CD4-positive, alpha-beta T cell treated with Interleukin-6 at 100 ng/mL for 8 hours (primary cell): ENCODE measurements at regions not wholly inside any gene's neighbourhood (a gene's known extent, or its start where the extent isn't known, plus 50 kb on each side); places are given as distances from the start of the nearest gene placed in this dataset.

Experiments
- DNase-seq: peaks from one replicate; pipeline ENCODE4 v3.0.0-alpha.2; 2020; ENCODE audit warnings: mixed read lengths, low spot score

DNA sequence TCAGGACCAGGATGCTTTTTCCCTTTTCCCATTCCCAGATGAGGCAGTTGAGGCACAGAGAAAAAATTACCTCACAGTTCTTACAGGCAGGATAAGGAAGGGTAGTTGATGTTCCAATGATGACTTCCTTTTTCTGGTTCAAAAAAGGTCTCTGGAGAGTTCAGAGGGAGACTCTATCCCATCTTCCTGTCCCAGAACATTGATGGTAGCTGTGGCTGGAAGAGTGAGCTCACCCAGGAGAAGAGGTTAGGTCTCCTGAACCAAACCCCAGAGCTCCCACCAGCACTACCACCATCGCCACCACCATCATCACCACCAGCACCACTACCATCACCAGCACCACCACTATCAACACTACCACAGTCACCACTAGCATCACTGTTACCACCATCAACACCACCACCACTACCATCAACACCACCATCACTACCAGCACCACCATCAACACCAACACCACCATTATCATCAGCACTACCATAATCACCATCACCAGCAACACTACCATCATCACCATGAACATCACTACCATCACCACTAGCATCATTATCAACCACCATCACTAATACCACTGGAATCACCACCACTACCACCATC lies 105.5 kb upstream of the RUNX3 start:
- no peak for DNase-seq

DNA sequence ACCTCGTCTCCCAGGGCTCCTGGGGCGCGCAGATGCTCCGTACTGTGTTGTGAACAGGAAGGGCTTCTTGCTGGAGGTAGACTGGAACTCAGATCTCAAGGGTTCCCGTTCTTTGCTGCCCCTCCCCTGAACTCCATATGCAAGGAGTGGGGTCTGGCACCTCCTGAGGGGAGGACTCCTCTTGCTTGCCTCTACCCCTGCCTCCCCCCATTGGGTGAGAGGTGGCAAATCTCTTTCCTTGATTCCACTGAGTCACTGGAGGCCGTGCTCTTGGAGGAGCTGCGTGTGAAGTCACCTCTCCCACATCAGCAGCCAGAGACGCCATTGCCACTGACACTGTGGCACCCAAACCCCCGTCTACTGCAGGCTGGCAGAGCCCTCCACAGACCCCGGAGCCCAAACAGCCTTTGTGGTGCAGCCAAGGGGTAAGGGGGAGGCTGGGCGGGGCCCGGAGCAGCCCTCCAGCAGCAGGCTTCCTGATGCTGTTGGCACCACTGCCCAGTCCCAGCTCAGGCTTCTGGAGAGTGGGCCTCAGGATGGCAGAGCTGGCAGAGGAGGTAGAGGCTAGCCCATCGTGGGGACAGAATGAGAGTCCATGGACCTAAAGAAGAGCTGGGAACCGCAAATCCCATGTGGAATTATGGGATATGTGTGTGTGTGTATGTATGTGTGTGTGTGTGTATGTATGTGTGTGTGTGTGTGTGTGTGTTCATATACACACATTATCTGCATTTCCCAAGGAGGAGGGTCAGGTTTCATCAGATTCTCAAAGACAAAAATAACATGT lies 104.9 kb upstream of the RUNX3 start:
- DNase-seq, result no peak

DNA sequence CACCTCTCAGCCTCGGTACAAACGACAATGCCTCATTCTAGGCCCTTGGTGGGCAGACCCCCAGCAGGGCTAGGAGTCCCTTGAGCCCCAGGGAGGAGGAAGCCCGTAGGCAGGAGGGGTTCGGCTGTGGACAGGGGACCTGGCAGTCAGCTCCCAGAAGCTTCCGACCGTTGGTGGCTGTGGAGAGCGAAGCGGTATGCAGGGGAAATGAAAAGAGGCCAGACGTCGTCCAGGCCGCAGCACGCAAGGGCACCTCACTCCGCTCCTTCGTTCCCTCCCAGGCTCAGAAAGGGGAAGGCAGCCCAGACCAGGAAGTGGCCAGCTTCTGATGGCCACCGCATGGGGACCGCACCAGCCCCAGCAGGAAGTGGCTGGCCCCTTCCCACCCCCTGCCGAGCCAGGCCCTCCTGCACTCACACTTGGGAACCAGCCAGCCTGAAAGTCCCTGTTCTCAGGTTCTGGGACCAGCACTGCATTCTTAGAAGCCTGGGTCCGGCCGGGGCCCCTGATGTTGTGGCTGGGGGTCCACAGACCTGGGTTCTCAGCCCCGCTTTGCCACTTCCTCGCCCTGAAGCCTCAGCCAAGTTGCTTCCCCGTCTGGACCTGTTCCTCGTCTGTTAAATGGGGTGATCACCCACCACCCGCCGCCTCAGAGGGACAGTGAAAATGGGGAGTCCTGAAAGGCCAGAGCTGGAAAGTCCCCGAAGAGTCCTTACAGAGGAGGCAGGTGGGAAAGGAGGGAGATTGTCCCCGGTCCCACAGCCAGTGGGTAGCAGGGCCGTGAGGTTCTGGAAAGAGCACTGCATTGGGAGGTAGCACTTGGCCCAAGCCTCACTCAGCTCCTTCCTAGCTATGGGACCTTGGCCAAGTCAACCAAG lies 104.0 kb upstream of the RUNX3 start:
- DNase-seq, result peak; percentile 18

DNA sequence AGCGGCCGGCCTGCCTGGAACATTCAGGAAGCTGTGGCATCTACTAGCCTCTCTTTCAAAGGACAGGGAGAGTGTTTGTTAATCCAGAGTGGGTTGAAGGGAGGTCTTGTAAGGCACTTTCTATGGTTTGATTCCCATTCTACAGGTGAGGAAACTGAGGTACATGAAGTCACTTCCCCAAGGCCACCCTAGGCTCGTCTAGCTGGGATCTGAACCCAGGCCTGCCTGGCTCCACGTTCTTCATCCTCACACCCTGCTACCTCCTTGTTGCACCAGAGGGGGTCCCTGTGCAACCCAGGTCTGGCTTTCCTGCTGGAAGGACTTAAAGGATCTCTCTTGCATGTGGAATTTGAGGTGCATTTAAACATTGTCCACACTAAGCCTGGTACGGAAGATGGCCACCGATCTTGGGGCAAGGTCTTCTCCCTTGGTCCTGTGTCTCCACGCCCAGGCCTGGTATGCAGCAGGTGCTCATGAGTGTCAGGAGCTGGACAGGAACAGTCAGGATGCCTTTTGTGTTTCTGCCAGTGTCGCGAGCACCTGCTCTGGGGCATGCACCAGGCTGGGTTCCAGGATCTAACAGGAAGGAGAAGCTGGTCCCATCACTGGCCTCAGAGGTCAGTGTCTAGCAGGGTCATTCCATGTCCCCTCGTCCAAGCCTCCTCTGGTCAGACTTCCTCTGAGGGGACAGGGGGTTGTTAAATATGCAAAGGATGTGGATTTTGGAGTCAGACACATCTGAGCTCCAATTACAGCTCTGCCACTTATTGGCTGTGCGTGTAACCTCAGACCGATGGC lies 103.2 kb upstream of the RUNX3 start:
- no peak for DNase-seq

DNA sequence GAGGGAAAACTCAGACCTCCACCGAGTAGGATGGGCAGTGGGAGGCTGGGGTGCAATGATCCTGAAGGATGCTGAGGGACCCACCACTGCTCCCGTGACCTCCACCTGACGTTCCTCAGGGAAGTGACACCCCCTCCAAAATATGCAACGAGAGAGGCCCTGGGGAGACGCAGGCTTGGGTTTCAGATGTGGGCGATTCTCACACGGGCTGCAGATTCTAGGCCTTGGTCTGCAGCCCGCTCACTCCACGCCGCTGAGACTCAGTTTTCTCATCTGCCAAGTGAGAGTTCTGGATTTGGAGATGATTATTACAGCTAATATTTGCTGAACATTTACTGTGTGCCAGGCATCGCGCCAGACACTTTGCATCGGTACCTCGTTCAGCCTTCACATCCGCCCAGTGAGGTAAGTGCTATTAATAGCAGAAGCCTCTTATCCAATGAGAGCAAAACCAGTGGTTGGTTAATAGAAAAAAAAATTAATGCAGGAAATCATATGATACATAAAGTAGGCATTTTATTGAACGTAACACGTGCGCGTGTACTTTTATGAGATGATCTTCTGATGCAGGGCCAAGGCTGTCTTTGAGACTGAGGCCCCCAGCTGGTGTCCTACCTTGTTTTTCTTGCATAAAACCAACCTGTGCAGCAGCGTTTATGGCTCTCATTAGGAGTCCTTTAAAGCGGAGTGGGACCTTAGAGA lies 102.0 kb upstream of the RUNX3 start:
- DNase-seq, result peak; percentile 72

DNA sequence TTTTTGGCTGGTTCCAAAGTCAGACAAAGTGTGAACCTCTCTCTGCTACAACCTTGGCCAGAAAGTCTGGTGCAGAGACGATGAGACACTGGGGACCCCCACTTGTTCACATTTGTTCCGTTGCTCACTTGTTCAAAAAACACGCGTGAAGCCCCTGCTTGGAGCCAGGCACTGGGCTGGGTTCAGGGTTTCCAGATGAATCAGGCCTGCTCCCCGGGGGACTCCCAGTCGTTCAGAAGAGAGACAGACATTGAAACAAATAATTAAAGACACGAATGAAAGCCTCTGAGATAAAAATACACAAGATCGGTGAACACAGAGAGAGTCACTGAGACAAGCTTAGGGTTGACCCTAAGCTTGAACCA lies 101.5 kb upstream of the RUNX3 start:
- no peak for DNase-seq

DNA sequence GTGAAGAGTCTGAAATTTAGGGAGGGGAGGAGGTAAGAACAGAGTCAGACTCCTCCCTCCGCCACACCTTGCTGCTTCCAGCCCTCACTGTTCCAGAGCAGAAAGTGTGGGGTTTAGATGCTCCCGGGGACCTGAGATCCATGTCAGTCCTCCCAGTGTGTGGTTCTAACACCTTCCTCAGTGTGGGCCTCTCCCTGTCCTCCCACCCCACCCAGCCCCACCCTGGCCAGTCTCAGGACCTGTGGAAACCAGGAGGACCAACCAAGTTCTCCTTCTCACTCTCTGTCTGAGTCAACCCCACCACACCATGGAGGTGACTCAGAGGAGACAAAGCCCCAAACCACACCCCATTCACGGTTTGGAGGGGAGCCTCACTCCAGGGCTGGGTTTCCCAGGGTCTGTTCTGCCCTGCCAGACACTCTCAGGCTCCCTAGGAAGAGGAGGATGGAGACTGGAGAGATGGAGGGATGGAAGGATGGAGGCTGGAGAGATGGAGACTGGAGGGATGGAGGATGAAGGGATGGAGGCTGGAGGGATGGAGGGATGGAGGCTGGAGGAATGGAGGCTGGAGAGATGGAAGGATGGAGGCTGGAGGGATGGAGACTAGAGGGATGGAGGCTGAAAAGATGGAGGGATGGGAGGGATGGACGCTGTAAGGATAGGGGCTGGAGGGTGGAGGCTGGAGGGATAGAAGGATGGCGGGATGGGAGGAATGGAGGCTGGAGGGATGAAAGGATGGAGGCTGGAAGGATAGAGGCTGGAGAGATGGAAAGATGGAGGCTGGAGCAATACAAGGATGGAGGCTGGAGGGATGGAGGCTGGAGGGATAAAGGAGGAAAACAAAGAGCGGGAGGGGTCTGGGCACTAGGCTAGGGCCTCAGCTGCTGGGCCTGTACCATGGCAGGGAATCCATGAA lies 100.9 kb upstream of the RUNX3 start:
- DNase-seq, result peak; percentile 61

DNA sequence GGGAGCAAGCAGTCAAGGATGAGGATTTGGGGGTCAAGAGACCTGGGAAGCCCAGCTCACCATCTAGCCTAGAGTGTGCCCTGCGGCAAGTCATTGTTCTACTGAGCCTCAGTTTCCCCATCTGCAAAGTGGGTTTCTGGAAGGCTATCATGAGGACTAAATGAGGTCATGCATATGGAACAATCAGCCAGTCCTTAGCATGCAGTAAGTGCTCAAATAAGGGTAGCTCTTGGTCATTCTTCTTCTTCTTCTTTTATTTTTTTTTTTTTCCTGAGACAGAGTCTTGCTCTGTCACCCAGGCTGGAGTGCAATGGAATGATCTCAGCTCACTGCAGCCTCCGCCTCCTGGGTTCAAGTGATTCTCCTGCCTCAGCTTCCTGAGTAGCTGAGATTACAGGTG lies 99.9 kb upstream of the RUNX3 start:
- no peak for DNase-seq

DNA sequence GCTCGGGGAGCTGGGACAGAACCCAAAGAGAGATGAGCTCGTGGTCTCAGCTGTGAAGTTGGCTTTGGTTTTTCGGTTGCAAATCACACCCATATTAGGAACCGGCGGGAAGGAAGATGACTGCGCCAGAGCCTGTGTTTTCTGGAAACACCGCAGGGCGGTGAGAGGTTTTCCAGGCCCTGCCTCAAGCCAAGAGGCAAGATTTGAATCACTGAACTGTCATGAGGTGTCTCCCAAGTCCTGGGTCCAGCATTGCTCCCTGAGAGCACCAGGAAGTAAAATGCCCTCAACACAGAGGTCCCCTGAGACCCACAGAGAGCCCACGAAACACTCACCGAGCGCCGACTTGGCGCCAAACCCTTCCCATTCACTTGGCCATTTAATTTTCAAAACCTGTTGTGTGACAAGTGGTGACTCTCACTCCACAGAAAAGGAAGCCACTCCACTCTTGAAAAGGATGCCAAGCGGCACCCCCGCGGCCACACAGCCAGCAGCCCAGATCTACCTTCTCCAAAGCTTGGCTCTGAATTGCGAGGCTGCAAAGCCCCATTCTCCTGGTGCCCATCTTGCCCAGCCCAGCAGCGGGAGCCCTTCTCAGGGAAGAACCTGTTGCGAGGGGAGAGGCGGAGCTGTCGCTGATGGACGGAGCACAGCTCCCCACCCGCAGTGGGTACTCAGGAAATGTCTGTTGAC lies 99.0 kb upstream of the RUNX3 start:
- DNase-seq, result no peak

DNA sequence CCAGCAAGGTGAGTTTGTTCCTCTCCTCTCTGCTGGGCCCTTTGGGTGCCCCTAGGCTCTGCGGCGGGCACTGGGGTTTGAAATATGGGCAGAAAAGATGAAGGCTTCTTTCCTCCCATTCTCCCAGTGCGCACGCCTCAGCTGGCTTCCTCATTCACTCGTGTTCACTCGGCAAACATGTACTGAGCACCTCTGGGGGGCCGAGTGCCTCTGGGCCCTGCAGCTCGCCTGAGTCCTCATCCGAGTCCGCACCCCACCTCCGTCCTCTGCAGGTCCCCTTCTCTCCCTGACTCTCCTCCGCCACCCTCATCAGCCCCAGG lies 98.5 kb upstream of the RUNX3 start:
- no peak for DNase-seq

DNA sequence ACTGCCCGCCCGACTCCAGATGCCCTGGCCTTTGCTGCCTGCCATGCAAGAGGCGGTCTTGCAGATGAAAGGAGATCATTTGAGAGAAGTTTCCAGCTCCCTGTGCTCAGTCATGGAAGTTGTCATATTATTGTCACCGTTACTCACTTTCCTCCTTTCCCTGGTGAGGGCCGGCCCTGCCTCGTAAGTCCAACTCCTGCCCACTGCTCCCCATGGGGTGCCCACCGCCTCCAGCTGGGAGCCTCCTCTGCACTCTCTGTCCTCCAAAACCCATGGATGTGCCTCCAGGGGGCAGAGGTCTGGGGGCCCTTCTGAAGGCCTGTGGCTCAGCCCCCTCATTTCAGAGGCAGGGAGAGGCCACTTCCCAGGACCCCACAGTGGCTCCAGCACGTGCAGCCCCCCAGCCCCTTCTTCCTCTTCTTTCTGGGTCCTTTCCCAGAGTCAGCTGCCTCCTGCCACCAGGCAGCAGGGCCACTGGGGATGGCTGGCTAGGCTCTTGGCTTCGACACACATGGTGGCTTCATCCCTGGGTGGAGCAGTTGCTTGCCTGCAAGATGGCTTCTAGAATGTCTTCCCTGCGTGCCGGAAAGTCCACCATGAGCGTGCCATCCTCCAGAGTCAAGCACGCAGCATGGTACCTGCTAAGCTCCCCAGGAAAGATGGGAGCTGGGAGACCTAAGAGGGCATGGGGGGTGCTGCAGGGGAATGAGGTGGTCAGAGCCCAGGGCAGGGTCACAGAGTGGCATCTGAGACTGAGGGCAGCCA lies 97.9 kb upstream of the RUNX3 start:
- no peak for DNase-seq

DNA sequence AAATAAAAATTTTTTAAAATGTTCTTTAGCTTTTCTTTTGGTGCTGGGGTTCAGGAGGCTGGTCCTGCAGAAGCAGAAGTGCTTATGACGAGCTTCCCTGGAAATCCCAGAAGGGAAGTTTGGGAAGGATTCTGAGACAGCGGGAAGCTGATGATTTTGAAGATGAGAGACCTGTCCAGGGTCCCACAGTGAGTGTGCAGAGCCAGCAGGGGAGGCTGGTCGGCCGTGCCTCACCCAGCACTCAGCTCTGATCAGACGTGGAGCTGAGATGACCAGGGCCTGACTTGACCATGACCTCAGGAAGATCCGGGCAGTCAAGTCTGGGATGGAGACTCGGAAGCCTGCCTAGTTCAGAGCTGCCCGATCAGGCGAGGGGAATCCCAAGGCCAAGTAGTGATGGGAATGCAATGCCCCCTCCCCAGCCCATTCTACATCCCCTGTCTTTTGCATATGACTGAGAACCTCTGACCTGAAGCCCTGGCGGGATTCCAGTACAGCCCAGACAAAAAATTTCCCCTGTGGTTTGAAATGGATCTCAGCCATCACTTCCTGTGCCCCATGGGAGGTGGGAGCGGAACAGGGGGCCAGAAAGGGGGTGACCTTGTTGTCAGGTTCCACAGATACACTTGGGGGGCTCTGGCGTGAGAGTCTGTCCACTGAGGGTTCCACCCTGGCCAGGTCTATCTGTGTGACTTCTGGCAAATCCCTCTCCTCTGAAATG lies 96.8 kb upstream of the RUNX3 start:
- no peak for DNase-seq

DNA sequence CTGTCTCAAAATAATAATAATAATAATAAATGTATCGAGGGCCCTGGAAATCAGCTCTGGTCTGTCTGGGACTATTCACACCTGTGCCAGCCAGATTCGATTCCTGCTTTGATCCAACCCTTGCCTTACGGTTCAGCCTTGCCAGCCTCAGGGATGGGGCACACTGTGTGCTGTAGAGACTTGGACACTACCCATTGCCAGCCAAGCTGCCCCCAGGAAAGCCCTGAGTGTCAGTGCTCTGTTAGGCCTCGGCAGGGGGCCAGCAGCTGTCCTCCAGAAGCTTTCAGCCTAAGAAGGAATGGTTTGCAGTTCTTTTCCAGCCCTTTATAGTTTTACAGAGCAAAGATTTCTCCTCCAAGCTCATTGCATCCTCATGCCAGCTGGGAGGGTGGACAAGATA lies 96.2 kb upstream of the RUNX3 start:
- DNase-seq, result no peak

DNA sequence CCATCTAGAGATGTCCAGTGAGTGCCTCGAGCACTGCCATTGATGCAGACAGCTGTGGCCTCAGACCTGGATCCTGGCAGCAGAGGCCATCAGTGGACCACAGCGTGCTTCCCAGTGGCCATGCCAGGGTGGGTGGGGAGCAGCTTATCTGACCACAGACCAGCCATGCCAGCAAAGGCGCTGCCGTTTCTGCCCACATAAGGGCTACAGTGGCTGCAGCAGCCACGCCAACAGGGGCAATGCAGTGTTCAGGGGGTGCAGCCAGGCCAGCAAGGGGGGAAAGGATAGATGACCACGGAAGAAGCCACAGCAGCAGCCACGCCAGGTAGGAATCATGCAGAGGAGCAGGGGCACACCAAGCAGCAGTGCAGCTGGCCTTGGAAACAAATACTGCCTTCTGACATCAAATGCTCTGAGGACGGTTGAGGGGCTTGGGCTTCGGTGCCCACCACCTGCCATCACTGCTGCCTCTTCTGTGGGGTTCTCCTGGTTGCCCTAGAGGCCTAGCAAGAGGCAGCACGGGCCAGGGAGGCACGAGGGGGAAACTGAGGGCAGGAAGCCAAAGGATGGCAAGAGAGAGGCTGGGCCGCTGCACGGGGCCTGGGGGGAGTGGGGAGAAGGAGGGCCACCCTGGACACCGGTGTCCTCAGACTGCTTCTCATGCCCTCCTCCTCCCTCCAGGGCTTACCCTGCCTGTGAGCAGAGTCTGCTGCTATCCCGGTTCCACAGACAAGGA lies 94.7 kb upstream of the RUNX3 start:
- no peak for DNase-seq

DNA sequence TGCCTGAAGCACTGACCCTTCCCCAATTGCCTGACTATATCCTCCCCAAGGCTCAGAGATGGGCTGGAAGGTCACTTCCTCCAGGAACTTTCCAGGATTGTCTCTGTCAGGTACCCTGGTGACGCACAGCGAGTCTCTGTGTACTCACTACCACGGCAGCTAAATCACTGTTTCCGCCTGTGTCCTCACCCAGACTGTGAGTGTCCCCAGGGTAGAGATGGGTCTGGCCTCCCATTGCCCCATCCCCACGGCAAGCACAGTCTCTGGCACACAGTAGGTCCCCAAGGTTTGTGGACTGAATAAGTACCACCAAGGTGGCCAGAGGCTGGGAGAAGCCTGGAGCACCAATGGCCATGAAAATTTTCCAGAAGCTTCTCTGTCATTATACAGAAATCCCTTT lies 93.8 kb upstream of the RUNX3 start:
- DNase-seq, result no peak

DNA sequence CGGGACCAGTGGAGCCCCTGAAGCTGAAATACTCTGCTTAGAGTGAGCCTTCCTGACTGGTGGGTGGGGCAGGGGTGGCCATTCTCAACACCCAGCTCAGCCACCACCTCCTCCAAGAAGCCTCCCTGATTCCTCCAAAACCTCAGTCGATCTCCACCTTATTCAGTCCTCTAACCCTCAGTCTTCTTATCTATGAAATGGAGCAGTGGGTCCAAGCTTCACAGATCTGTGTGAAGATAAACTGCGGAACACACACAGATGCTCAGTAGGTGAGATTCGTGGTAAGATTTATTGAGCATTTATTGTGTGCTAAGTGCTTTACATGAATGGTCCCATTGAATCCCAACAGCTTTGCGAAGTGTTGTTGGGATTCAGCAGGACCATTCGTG lies 93.1 kb upstream of the RUNX3 start:
- DNase-seq, result no peak

DNA sequence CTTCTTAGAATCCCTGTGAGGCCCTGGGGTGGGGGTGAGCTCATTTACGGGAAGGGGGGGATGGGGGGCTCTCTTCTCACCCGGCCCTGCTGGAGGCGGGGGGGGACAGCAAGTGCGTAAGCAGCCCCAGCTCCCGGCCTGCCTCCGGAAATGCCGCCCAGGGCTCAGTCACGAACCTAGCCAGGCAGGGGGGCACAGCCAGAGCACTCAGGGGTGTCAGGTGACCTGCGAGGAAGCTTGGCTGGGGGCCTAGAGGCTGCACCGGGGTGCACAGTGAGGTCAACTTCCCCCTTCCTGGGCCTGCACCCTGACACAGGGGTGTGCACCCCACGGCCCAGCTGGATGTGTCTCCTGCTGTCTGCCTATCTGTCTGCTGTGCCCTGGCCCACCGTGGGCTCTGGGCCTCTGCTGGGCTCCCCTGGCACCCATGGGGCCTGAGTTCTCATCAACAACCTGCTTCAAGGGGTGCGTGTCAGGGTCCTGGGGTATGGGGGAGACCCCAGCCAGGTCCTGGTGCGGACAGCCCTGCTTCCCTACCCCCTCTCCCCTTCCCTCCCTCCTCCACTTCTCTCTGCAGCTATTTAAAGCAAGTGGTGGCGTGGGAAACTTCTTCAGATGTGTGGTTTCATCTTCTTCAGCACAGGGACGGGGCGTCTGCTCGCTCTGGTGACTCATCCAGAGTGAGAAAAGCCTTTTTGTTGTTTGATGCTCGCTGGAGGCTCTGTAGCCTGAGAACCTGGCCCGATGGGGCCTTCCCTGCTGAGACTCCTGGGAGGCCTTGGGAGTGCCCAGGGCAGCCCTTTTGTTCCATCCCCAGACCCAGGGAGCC lies 92.5 kb upstream of the RUNX3 start:
- peak; percentile 94 for DNase-seq
